PFSK-1 (cell line): ENCODE measurements at regions not wholly inside any gene's neighbourhood (a gene's known extent, or its start where the extent isn't known, plus 50 kb on each side); places are given as distances from the start of the nearest gene placed in this dataset.

Source experiments
- FOXP2 ChIP-seq: optimal IDR thresholded peaks from 2 replicates; pipeline ENCODE3; 2011; ENCODE audit warnings: borderline replicate concordance, control low read depth, inconsistent platforms; ENCODE audit not compliant: insufficient read depth; ENCODE audit errors: extremely low read length, extremely low read depth
- POLR2AphosphoS5 ChIP-seq: IDR thresholded peaks from 2 replicates; pipeline ENCODE4 v1.6.1; 2012; ENCODE audit warnings: low read depth, mild to moderate bottlenecking, control low read depth, low read length, moderate library complexity
- REST ChIP-seq, 2 experiments: IDR thresholded peaks; 2 replicates each; pipeline versions ENCODE4 v1.6.1 to v1.8.0; 2011 to 2012; ENCODE audit warnings: low read depth in 2 of 2, low read length in 2 of 2, control low read depth in 1 of 2, inconsistent platforms in 1 of 2, mild to moderate bottlenecking in 1 of 2, moderate library complexity in 1 of 2; ENCODE audit not compliant: insufficient read depth in 1 of 2
- SIN3A ChIP-seq: IDR thresholded peaks from 2 replicates; pipeline ENCODE4 v1.6.1; 2012; ENCODE audit warnings: mild to moderate bottlenecking, low read length, moderate library complexity, borderline replicate concordance; ENCODE audit not compliant: insufficient read depth
- TAF1 ChIP-seq: IDR thresholded peaks from 2 replicates; pipeline ENCODE4 v1.6.1; 2012; ENCODE audit warnings: low read length, control low read depth, borderline replicate concordance; ENCODE audit not compliant: insufficient read depth

GRCh38 chr4:137934911-137935310 is 307.2 kb downstream of the SLC7A11 start:
- TF ChIP-seq SIN3A (no peak), TAF1 (no peak), REST (IDR thresholded peaks at IDR 0.05; ENCODE audit: insufficient read depth in 1 of 2, low read depth in 2 of 2, low read length in 2 of 2) (no peak), POLR2AphosphoS5 (no peak), FOXP2 (no peak)

- TF ChIP-seq FOXP2 (no peak), REST (IDR thresholded peaks at IDR 0.05; ENCODE audit: insufficient read depth in 1 of 2, low read depth in 2 of 2, low read length in 2 of 2) (no peak), SIN3A (no peak), TAF1 (no peak), POLR2AphosphoS5 (no peak)
Measured at GRCh38 chr4:137934046-137934445, 308.1 kb downstream of the SLC7A11 start.

- no peak for TF ChIP-seq REST (IDR thresholded peaks at IDR 0.05; ENCODE audit: insufficient read depth in 1 of 2, low read depth in 2 of 2, low read length in 2 of 2)
- no peak for TF ChIP-seq POLR2AphosphoS5
- TF ChIP-seq FOXP2: no peak
- TF ChIP-seq SIN3A: no peak
- TF ChIP-seq TAF1: no peak
Measured at GRCh38 chr4:137927972-137928371, 314.2 kb downstream of the SLC7A11 start.

- TF ChIP-seq TAF1 (no peak), REST (IDR thresholded peaks at IDR 0.05; ENCODE audit: insufficient read depth in 1 of 2, low read depth in 2 of 2, low read length in 2 of 2) (no peak), SIN3A (no peak), POLR2AphosphoS5 (no peak), FOXP2 (no peak)
Measured at GRCh38 chr4:137923494-137923893, 318.7 kb downstream of the SLC7A11 start.

GRCh38 chr4:137922721-137923120 is 319.4 kb downstream of the SLC7A11 start:
- no peak for TF ChIP-seq SIN3A
- TF ChIP-seq POLR2AphosphoS5: no peak
- no peak for TF ChIP-seq REST (IDR thresholded peaks at IDR 0.05; ENCODE audit: insufficient read depth in 1 of 2, low read depth in 2 of 2, low read length in 2 of 2)
